ENCODE measurements at regions not wholly inside any gene's neighbourhood (a gene's known extent, or its start where the extent isn't known, plus 50 kb on each side); places are given as distances from the start of the nearest gene placed in this dataset.
"Not testable (repeated sequence)": the region's sequence is repeated elsewhere in the genome, so short reads cannot be mapped to it uniquely, and the experiment has no call there.

- TF ChIP-seq EZH2 (IDR thresholded peaks at IDR 0.05; ENCODE audit: low read depth, unreplicated experiment); CTCF (conservative IDR thresholded peaks at IDR 0.05; ENCODE audit: low read depth in 2 of 2); JUNB (IDR thresholded peaks at IDR 0.05; ENCODE audit: unreplicated experiment); REST (IDR thresholded peaks at IDR 0.05; ENCODE audit: unreplicated experiment); EZH2phosphoT487 (IDR thresholded peaks at IDR 0.05; ENCODE audit: unreplicated experiment); POLR2AphosphoS5 (IDR thresholded peaks at IDR 0.05; ENCODE audit: low read depth); ETS1 (IDR thresholded peaks at IDR 0.05); NANOG (IDR thresholded peaks at IDR 0.05; ENCODE audit: borderline replicate concordance); CREB1 (CRISPR knock-in tag; IDR thresholded peaks at IDR 0.05; ENCODE audit: low read depth); STAT1 (IDR thresholded peaks at IDR 0.05; ENCODE audit: unreplicated experiment); ZNF331 (CRISPR knock-in tag; IDR thresholded peaks at IDR 0.05; ENCODE audit: low read depth): not testable (repeated sequence)
These were observed 130.5 kb upstream of the VOPP1 start for GRCh38 chr7:55702831-55703230.

Data from GM23338 (cell line).